PC-3 (cell line): ENCODE measurements at regions not wholly inside any gene's neighbourhood (a gene's known extent, or its start where the extent isn't known, plus 50 kb on each side); places are given as distances from the start of the nearest gene placed in this dataset.

Experiments
- ATAC-seq: fragments of 200-7000 bp; cut with Tn5 transposase; 2 replicates; pipeline ENCODE4 v1.9.1; 2020; ENCODE audit warnings: mild to moderate bottlenecking, moderate library complexity
- BruUV-seq: library from RNA; stranded (reverse); fragments of 400-500 nt; replicated peaks from 2 replicates; lab custom pipeline; 2021; lab: Mats Ljungman, UMichigan
- CTCF ChIA-PET: fragments of 300-600 bp; sonication (Branson Sonifier 250); formaldehyde crosslinking; loops from one replicate; lab custom pipeline; 2022; ENCODE audit warnings: antibody characterized with exemption; lab: Charles Lee
- POLR2A ChIA-PET: fragments of 300-600 bp; sonication (Branson Sonifier 250); formaldehyde crosslinking; loops from one replicate; lab custom pipeline; 2022; ENCODE audit warnings: antibody characterized with exemption; ENCODE audit not compliant: unreplicated experiment; lab: Charles Lee
- DNase-seq: peaks from one replicate; pipeline ENCODE4 v3.0.0-alpha.2; 2015
- H2AFZ ChIP-seq: fragments of 300-600 bp; sonication (generic); 2 replicates; pipeline ENCODE4 v1.6.0; 2016; ENCODE audit warnings: antibody characterized with exemption, low read length
- H3F3A ChIP-seq: fragments of 300-600 bp; sonication (generic); one replicate; pipeline ENCODE4 v1.6.0; 2017; ENCODE audit warnings: antibody characterized with exemption, low read length, control low read depth, mild to moderate bottlenecking; ENCODE audit not compliant: unreplicated experiment
- H3K27ac ChIP-seq: fragments of 300-600 bp; sonication (generic); 2 replicates; pipeline ENCODE4 v1.5.1; 2016; ENCODE audit warnings: mild to moderate bottlenecking, low read length
- H3K27me3 ChIP-seq: fragments of 300-600 bp; sonication (generic); 2 replicates; pipeline ENCODE4 v1.6.1; 2016; ENCODE audit warnings: low read length, mixed read lengths
- H3K36me3 ChIP-seq: fragments of 300-600 bp; sonication (generic); 2 replicates; pipeline ENCODE4 v1.6.1; 2016; ENCODE audit warnings: low read depth, mixed run types, low read length, mixed read lengths
- H3K4me1 ChIP-seq: fragments of 300-600 bp; sonication (generic); 2 replicates; pipeline ENCODE4 v1.5.1; 2016; ENCODE audit warnings: low read length; ENCODE audit not compliant: insufficient read depth
- H3K4me2 ChIP-seq: fragments of 300-600 bp; sonication (generic); 2 replicates; pipeline ENCODE4 v1.6.0; 2016; ENCODE audit warnings: low read length
- H3K4me3 ChIP-seq: fragments of 300-600 bp; sonication (generic); 2 replicates; pipeline ENCODE4 v1.5.1; 2016; ENCODE audit warnings: mild to moderate bottlenecking, low read length, mixed read lengths
- H3K79me2 ChIP-seq: fragments of 300-600 bp; sonication (generic); 2 replicates; pipeline ENCODE4 v1.6.1; 2017; ENCODE audit warnings: low read length, mixed read lengths
- H3K9ac ChIP-seq: fragments of 300-600 bp; sonication (generic); 2 replicates; pipeline ENCODE4 v1.6.0; 2016; ENCODE audit warnings: mild to moderate bottlenecking, low read length
- H3K9me2 ChIP-seq: fragments of 300-600 bp; sonication (generic); replicated peaks from 2 replicates; pipeline ENCODE4 v1.6.1; 2016; ENCODE audit warnings: mixed run types, low read length, mixed read lengths
- H3K9me3 ChIP-seq: fragments of 300-600 bp; sonication (generic); 2 replicates; pipeline ENCODE4 v1.6.1; 2016; ENCODE audit warnings: low read length, mixed read lengths
- H4K20me1 ChIP-seq: fragments of 300-600 bp; sonication (generic); 2 replicates; pipeline ENCODE4 v1.6.1; 2016; ENCODE audit warnings: low read length, mixed read lengths
- CTCF ChIP-seq: fragments of 300-600 bp; sonication (generic); conservative IDR thresholded peaks from 2 replicates; pipeline ENCODE4 v1.5.1; 2017; ENCODE audit warnings: antibody characterized with exemption, low read depth, mild to moderate bottlenecking, low read length
- EZH2 ChIP-seq: fragments of 300-600 bp; sonication (generic); IDR thresholded peaks from one replicate; pipeline ENCODE4 v1.6.1; 2017; ENCODE audit warnings: antibody characterized with exemption, mild to moderate bottlenecking, low read length; ENCODE audit not compliant: unreplicated experiment
- EZH2phosphoT487 ChIP-seq: fragments of 300-600 bp; sonication (generic); IDR thresholded peaks from 2 replicates; pipeline ENCODE4 v1.6.1; 2018; ENCODE audit warnings: mild to moderate bottlenecking, antibody characterized with exemption, low read length, borderline replicate concordance
- intact Hi-C: fragments of 100-400 bp; cut with micrococcal nuclease; formaldehyde crosslinking; loops from 2 replicates; pipeline ENCODE4 v1.9.0; 2023

DNA sequence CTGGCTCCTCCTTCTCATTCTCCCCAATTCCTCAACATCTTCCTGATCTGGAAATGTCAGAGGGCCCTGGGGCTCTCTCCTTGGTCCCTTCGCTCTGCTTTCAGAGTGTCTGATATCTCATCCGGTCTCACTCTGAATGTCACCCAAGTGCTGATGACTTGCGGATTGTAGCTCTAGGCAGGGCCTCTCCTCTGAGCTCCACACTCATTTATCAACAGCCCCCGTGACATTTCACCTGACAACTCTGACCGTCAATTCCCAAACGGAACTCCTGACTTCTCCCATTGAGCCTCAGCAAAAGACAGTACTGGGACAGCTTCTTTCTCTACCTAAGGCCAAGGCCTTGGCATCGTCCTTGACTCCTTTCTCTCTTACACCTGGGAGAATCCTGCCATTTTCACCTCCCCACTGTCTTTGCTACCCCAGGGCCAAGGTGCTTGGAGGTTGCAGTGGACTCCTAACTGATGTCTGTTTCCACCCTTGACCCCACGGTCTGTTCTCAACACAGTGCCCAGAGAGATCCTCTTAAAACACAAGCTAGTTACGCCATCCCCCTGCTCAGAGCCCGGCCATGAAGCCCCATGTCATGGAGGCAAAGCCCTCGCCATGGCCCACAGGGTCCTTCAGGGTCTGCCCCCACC, 57.5 kb upstream of the THY1 start:
- DNase-seq (no peak), ATAC-seq (no peak)
- peak overlapping the region; percentile 61 for H3K4me2 ChIP-seq
- no peaks in the 10 kb centered on the region for H4K20me1 ChIP-seq
- TF ChIP-seq EZH2phosphoT487 (no peak), CTCF (no peak), EZH2 (no peak)
- POLR2A ChIA-PET: no interaction called here
- no peaks in the 10 kb centered on the region for H3K79me2 ChIP-seq
- H3K27ac ChIP-seq: peak overlapping the region; percentile 78
- no peaks in the 10 kb centered on the region for H3F3A ChIP-seq
- H3K9ac ChIP-seq: peak overlapping the region; percentile 21; the same call in 1 of the 2 replicates
- H3K4me1 ChIP-seq: peaks cover 13% of the 10 kb centered on the region
- intact Hi-C loops: loop anchor here (1.0 to 5.0 kb wide), 7 partner anchors 54 to 628 kb away; partner anchors contain the start of gene NECTIN1
- no peak overlapping the region for H3K4me3 ChIP-seq
- no peak overlapping the region for H2AFZ ChIP-seq
- H3K9me2 ChIP-seq: no peaks in the 10 kb centered on the region
- H3K36me3 ChIP-seq: no peaks in the 10 kb centered on the region
- no peaks in the 10 kb centered on the region for H3K9me3 ChIP-seq
- CTCF ChIA-PET: no interaction called here
- no TSS peak for BruUV-seq
- H3K27me3 ChIP-seq: no peaks in the 10 kb centered on the region

- intact Hi-C loops: loop anchor here (2.0 to 5.0 kb wide), 2 partner anchors 111 to 138 kb away; no protein-coding TSS in a partner anchor
- Histone ChIP-seq H3K9ac (no peak overlapping the region), H3K27ac (no peak overlapping the region), H4K20me1 (no peaks in the 10 kb centered on the region), H2AFZ (no peak overlapping the region), H3F3A (no peaks in the 10 kb centered on the region), H3K27me3 (no peaks in the 10 kb centered on the region), H3K4me2 (no peak overlapping the region), H3K4me1 (peaks cover 20% of the 10 kb centered on the region), H3K79me2 (no peaks in the 10 kb centered on the region), H3K4me3 (no peak overlapping the region), H3K9me3 (no peaks in the 10 kb centered on the region), H3K9me2 (no peaks in the 10 kb centered on the region), H3K36me3 (no peaks in the 10 kb centered on the region)
- BruUV-seq: no TSS peak
- peak; percentile 40 for DNase-seq
- ChIA-PET POLR2A (no interaction called here), CTCF (interaction anchor here (0.6 kb wide), 1 partner anchor 142 kb away, joined by 13 read pairs; no protein-coding TSS in a partner anchor)
- TF ChIP-seq CTCF (peak; percentile 60), EZH2phosphoT487 (no peak)
- ATAC-seq: no peak
These were observed 56.8 kb upstream of the THY1 start for GRCh38 chr11:119479685-119480275.

DNA sequence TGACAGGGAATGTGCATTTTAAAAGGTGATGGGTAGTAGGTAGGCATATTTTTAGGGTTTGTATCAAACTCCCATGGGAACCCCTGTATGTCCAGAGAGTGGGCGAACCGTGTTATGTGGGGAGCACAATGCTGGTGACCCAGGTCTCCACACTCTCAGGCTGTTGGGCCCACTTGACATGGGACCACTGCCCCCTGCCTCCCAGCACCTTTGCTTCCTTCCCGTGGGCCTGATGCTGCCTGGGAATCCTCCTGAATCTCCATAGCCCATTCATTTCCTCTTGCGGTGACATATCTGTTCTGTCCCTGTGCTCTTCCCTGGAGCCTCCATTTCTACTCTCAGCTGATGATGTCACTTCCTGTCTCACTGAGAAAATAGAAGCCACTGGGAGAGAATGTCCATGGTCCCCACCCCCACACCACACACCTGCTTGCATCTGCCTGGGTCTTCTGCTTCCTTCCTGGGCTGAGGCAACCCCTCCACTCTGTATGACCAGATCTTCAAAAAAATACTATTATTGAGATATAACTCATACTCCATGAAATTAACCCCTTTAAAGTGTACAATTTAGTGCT, 55.8 kb upstream of the THY1 start:
- DNase-seq (no peak), ATAC-seq (no peak)
- TF ChIP-seq EZH2phosphoT487 (no peak), CTCF (no peak), EZH2 (no peak)
- no peaks in the 10 kb centered on the region for H3K36me3 ChIP-seq
- ChIA-PET POLR2A (no interaction called here), CTCF (no interaction called here)
- H3K4me2 ChIP-seq: no peak overlapping the region
- H3K27ac ChIP-seq: no peak overlapping the region
- peaks cover 20% of the 10 kb centered on the region for H3K4me1 ChIP-seq
- no peak overlapping the region for H2AFZ ChIP-seq
- H3K9me3 ChIP-seq: no peaks in the 10 kb centered on the region
- intact Hi-C loops: no loop called here
- BruUV-seq: no TSS peak
- no peaks in the 10 kb centered on the region for H3K9me2 ChIP-seq
- H3K9ac ChIP-seq: no peak overlapping the region
- no peaks in the 10 kb centered on the region for H4K20me1 ChIP-seq
- H3K4me3 ChIP-seq: no peak overlapping the region
- H3F3A ChIP-seq: no peaks in the 10 kb centered on the region
- no peaks in the 10 kb centered on the region for H3K79me2 ChIP-seq
- no peaks in the 10 kb centered on the region for H3K27me3 ChIP-seq
